Stomach (tissue), 8 donors: ENCODE measurements at regions not wholly inside any gene's neighbourhood (a gene's known extent, or its start where the extent isn't known, plus 50 kb on each side); places are given as distances from the start of the nearest gene placed in this dataset.

ENCODE experiments used
- DNase-seq, 2 donors: peaks; one replicate each; pipeline versions ENCODE4 v3.0.0 to v3.0.0-alpha.2; 2013 to 2019
- H3K27ac ChIP-seq, 5 donors: fragments of 200-600 bp in 4 of 5; sonication (generic) in 4 of 5; one replicate each; pipeline ENCODE4 v1.5.1; 2013 to 2019; ENCODE audit warnings: mild to moderate bottlenecking in 1 of 5, moderate library complexity in 1 of 5
- H3K27me3 ChIP-seq, 3 donors: fragments of 200-600 bp; sonication (generic); one replicate each; pipeline ENCODE4 v1.5.1; 2017 to 2019; ENCODE audit warnings: mixed run types in 1 of 3
- H3K36me3 ChIP-seq, 4 donors: fragments of 200-600 bp; sonication (generic); 1 replicate in 3 of 4; 2 replicates in 1 of 4; pipeline ENCODE4 v1.5.1; 2016 to 2019
- H3K4me1 ChIP-seq, 4 donors: fragments of 200-600 bp; sonication (generic); one replicate each; pipeline ENCODE4 v1.5.1; 2016 to 2019
- H3K4me3 ChIP-seq, 4 donors: fragments of 200-600 bp; sonication (generic) in 3 of 4; one replicate each; pipeline ENCODE4 v1.5.1; 2016 to 2019; ENCODE audit warnings: mild to moderate bottlenecking in 1 of 4
- H3K9me3 ChIP-seq, 4 donors: fragments of 200-600 bp; sonication (generic); one replicate each; pipeline ENCODE4 v1.5.1; 2016 to 2019
- EP300 ChIP-seq: sonication (generic); formaldehyde crosslinking; IDR thresholded peaks from one replicate; pipeline ENCODE4 v1.6.1; 2017; ENCODE audit warnings: antibody characterized with exemption
- POLR2A ChIP-seq, 4 donors: fragments of 450-650 bp; IDR thresholded peaks; one replicate each; pipeline ENCODE4 v1.6.1; 2016; ENCODE audit warnings: antibody characterized with exemption in 4 of 4, control low read depth in 2 of 4, mild to moderate bottlenecking in 1 of 4, moderate library complexity in 1 of 4
- POLR2AphosphoS5 ChIP-seq, 3 donors: sonication (generic); formaldehyde crosslinking; IDR thresholded peaks; one replicate each; pipeline ENCODE4 v1.6.1; 2016; ENCODE audit warnings: antibody characterized with exemption in 3 of 3
- WGBS, 5 donors: extraction: QIAGEN DNeasy Blood & Tissue Kit in 3 of 5; methylation state at CpG; one replicate each; pipeline versions ENCODE4 v1.1.5 to v1.1.7; 2013 to 2018; 5-methylcytosine and 5-hydroxymethylcytosine counted together
- intact Hi-C: fragments of 100-400 bp; cut with DNase I; formaldehyde crosslinking; loops from one replicate; pipeline ENCODE4 v1.15.1; 2023; ENCODE audit warnings: low total_unique reads
- TF ChIP-seq, protein P1 (sequence below), 7 experiments: fragments of 450-650 bp in 4 of 7; fragments of 200-600 bp in 3 of 7; sonication (generic) in 3 of 7; IDR thresholded peaks; one replicate each; pipeline ENCODE4 v1.5.1; 2016 to 2019; ENCODE audit warnings: antibody characterized with exemption in 7 of 7, control low read depth in 2 of 7, mild to moderate bottlenecking in 1 of 7
- donor health status: healthy with polysubstance abuse.
- donor health status: Bipolar disorder and iron deficiency.
- donor health status: healthy.

- H3K27me3 ChIP-seq, result no peaks in the 10 kb centered on the region
- TF ChIP-seq, protein P1, sequence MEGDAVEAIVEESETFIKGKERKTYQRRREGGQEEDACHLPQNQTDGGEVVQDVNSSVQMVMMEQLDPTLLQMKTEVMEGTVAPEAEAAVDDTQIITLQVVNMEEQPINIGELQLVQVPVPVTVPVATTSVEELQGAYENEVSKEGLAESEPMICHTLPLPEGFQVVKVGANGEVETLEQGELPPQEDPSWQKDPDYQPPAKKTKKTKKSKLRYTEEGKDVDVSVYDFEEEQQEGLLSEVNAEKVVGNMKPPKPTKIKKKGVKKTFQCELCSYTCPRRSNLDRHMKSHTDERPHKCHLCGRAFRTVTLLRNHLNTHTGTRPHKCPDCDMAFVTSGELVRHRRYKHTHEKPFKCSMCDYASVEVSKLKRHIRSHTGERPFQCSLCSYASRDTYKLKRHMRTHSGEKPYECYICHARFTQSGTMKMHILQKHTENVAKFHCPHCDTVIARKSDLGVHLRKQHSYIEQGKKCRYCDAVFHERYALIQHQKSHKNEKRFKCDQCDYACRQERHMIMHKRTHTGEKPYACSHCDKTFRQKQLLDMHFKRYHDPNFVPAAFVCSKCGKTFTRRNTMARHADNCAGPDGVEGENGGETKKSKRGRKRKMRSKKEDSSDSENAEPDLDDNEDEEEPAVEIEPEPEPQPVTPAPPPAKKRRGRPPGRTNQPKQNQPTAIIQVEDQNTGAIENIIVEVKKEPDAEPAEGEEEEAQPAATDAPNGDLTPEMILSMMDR (IDR thresholded peaks at IDR 0.05), result no peak
- no peak for TF ChIP-seq POLR2AphosphoS5 (IDR thresholded peaks at IDR 0.05)
- TF ChIP-seq EP300, result no peak
- TF ChIP-seq POLR2A (IDR thresholded peaks at IDR 0.05), result no peak
- no peaks in the 10 kb centered on the region for H3K9me3 ChIP-seq
- no peak overlapping the region for H3K27ac ChIP-seq
- H3K4me3 ChIP-seq, result no peak overlapping the region
- intact Hi-C loops, result no loop called here
- H3K4me1 ChIP-seq, result no peaks in the 10 kb centered on the region
- no peak for DNase-seq
- H3K36me3 ChIP-seq, result no peaks in the 10 kb centered on the region
- 73 to 89% (median 84%) methylated on average over 2 of the region's 2 CpGs for WGBS, 5 donors
Observed at GRCh38 chr2:34892766-34893165, 1293.7 kb upstream of the FAM98A start.

GRCh38 chr2:34892256-34892655 is 1293.2 kb upstream of the FAM98A start:
- DNase-seq, result no peak

GRCh38 chr2:34875091-34875745 is 1276.1 kb upstream of the FAM98A start:
- Histone ChIP-seq H3K27me3 (no peaks in the 10 kb centered on the region), H3K36me3 (no peaks in the 10 kb centered on the region), H3K27ac (no peak overlapping the region), H3K4me3 (no peak overlapping the region), H3K4me1 (peaks cover 0 to 13% (median 0%) of the 10 kb centered on the region in 4 donors), H3K9me3 (no peaks in the 10 kb centered on the region)
- no peak for DNase-seq
- 47 to 62% (median 54%) methylated on average over 4 of the region's 4 CpGs for WGBS, 5 donors
- intact Hi-C loops, result no loop called here
- TF ChIP-seq POLR2AphosphoS5 (IDR thresholded peaks at IDR 0.05), result no peak
- no peak for TF ChIP-seq EP300
- TF ChIP-seq, protein P1 (IDR thresholded peaks at IDR 0.05), result no peak
- TF ChIP-seq POLR2A (IDR thresholded peaks at IDR 0.05), result no peak

More at GRCh38 chr2:34892256-34892655, 1293.2 kb upstream of the FAM98A start:
- no peaks in the 10 kb centered on the region for H3K27me3 ChIP-seq
- no peak overlapping the region for H3K4me3 ChIP-seq
- intact Hi-C loops, result no loop called here
- H3K27ac ChIP-seq, result no peak overlapping the region
- 78 to 86% (median 84%) methylated on average over 5 of the region's 5 CpGs for WGBS, 5 donors
- TF ChIP-seq POLR2AphosphoS5 (IDR thresholded peaks at IDR 0.05) (no peak), EP300 (no peak), POLR2A (IDR thresholded peaks at IDR 0.05) (no peak)
- TF ChIP-seq, protein P1 (IDR thresholded peaks at IDR 0.05), result no peak
- H3K9me3 ChIP-seq, result no peaks in the 10 kb centered on the region
- H3K36me3 ChIP-seq, result no peaks in the 10 kb centered on the region
- no peaks in the 10 kb centered on the region for H3K4me1 ChIP-seq

- WGBS, 5 donors, result 76 to 88% (median 84%) methylated on average over 5 of the region's 5 CpGs
- TF ChIP-seq POLR2AphosphoS5 (IDR thresholded peaks at IDR 0.05) (no peak), EP300 (no peak), POLR2A (IDR thresholded peaks at IDR 0.05) (no peak)
- TF ChIP-seq, protein P1 (IDR thresholded peaks at IDR 0.05), result no peak
- Histone ChIP-seq H3K4me1 (no peaks in the 10 kb centered on the region), H3K4me3 (no peak overlapping the region), H3K36me3 (no peaks in the 10 kb centered on the region), H3K27me3 (no peaks in the 10 kb centered on the region), H3K9me3 (peaks cover 0 to 18% (median 6%) of the 10 kb centered on the region in 4 donors), H3K27ac (no peak overlapping the region)
- no peak for DNase-seq
- intact Hi-C loops, result no loop called here
Observed at GRCh38 chr2:34853646-34854045, 1254.5 kb upstream of the FAM98A start.
